ENCODE measurements at regions not wholly inside any gene's neighbourhood (a gene's known extent, or its start where the extent isn't known, plus 50 kb on each side); places are given as distances from the start of the nearest gene placed in this dataset.

DNA sequence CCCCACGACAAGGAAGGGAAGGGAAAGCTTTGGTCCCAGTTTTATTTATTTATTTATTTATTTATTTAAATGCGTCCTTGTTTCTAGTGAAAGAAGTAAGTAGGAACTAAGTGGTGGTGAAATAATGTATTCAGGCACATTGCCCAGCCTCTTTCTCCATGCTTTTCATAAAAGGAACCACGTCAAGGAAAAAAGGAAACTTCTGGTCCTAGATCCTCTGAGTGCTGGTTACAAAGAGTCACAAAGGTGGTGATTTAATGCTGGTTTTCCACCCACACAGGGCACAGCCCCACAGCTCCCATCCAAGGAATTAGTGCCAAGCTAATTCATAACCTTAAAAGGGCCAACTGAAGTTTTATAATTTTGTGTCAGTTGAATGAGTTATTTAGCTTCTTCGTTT lies 206.6 kb upstream of the GYPA start:
- intact Hi-C loops (cut with DNase I), result no loop called here
- H3K27ac ChIP-seq (ENCODE audit: low read length), result no peak overlapping the region
- H3K4me3 ChIP-seq (ENCODE audit: low read length), result no peak overlapping the region
- DNase-seq (no peak), ATAC-seq (no peak)
- whole genome bisulfite sequencing, result 75% methylated on average over 4 of the region's 4 CpGs
- H3K4me1 ChIP-seq (ENCODE audit: control insufficient read depth, insufficient read depth, low read length), result no peaks in the 10 kb centered on the region
- no peaks in the 10 kb centered on the region for H3K9me3 ChIP-seq (ENCODE audit: control insufficient read depth, low read length)
- no peaks in the 10 kb centered on the region for H3K27me3 ChIP-seq (ENCODE audit: control insufficient read depth, insufficient read depth)

DNA sequence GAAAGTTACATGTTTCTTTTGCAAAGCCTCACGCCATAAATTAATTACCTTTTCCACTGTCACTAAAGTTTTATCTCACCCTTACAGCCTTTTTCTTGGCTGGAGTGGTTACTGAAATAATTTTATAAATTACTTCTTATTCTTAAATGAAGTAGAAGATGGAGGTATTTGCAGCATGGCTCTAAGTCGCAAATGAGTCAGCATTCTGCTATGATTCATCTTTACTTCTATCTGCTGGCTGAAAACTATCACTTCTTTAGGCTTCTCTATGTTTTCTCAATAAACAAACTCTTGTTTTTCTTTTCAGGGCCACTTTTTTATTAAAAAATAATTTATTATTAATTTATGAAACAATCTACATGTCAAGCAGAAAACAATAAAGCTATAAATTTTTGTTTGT lies 210.2 kb upstream of the GYPA start:
- intact Hi-C loops (cut with DNase I), result no loop called here
- Histone ChIP-seq H3K4me3 (ENCODE audit: low read length) (no peak overlapping the region), H3K27ac (ENCODE audit: low read length) (no peak overlapping the region), H3K27me3 (ENCODE audit: control insufficient read depth, insufficient read depth) (no peaks in the 10 kb centered on the region), H3K9me3 (ENCODE audit: control insufficient read depth, low read length) (no peaks in the 10 kb centered on the region), H3K4me1 (ENCODE audit: control insufficient read depth, insufficient read depth, low read length) (no peaks in the 10 kb centered on the region)
- DNase-seq (no peak), ATAC-seq (no peak)
- WGBS, result 92% methylated on average over 2 of the region's 2 CpGs

DNA sequence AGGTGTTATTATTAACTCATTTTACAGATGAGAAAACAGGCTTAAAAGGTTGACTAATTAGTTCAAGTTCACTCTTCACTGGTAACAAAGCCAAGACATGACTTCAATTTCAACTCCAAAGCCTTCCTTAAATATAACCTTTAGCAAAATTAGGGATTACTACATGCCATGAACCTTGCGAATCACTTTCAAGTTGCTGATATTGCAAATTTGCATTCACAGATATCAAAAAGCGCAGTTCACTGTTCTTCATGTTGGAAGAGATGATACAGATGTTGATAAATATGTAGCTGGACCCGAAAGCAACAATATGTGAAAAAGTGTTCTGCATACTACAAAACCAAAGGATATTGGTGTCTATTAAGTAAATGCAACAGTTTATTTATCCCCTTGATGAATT lies 210.8 kb upstream of the GYPA start:
- intact Hi-C loops (cut with DNase I), result no loop called here

DNA sequence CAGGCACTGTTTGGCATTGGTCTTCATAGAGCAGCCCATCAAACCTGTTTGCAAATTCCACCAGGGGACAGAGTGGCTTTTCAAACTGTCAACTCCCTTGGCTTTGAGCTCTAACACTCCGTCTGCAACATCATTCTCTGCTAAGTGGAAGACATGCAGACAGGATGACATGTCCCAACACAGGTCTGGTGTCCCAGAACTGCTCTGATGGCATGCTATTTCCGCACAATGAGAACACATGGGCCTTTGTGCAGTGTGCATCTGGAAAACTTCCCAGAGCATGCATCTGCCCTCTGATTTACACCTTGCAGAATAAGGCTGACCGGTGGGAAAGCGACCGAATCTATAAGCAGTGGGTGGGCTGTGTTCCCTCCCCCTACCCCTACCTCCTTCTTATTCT lies 212.8 kb upstream of the GYPA start:
- no peak overlapping the region for H3K4me3 ChIP-seq (ENCODE audit: low read length)
- no peaks in the 10 kb centered on the region for H3K27me3 ChIP-seq (ENCODE audit: control insufficient read depth, insufficient read depth)
- DNase-seq (no peak), ATAC-seq (no peak)
- no peaks in the 10 kb centered on the region for H3K9me3 ChIP-seq (ENCODE audit: control insufficient read depth, low read length)
- no peaks in the 10 kb centered on the region for H3K4me1 ChIP-seq (ENCODE audit: control insufficient read depth, insufficient read depth, low read length)
- 60% methylated on average over 5 of the region's 5 CpGs for WGBS
- intact Hi-C loops (cut with DNase I), result no loop called here
- no peak overlapping the region for H3K27ac ChIP-seq (ENCODE audit: low read length)

More for the DNA sequence above, 210.8 kb upstream of the GYPA start:
- H3K4me1 ChIP-seq (ENCODE audit: control insufficient read depth, insufficient read depth, low read length), result no peaks in the 10 kb centered on the region
- DNase-seq, result no peak
- H3K27ac ChIP-seq (ENCODE audit: low read length), result no peak overlapping the region
- 62% methylated on average over 3 of the region's 3 CpGs for WGBS
- H3K4me3 ChIP-seq (ENCODE audit: low read length), result no peak overlapping the region
- no peaks in the 10 kb centered on the region for H3K27me3 ChIP-seq (ENCODE audit: control insufficient read depth, insufficient read depth)
- no peak for ATAC-seq
- no peaks in the 10 kb centered on the region for H3K9me3 ChIP-seq (ENCODE audit: control insufficient read depth, low read length)

DNA sequence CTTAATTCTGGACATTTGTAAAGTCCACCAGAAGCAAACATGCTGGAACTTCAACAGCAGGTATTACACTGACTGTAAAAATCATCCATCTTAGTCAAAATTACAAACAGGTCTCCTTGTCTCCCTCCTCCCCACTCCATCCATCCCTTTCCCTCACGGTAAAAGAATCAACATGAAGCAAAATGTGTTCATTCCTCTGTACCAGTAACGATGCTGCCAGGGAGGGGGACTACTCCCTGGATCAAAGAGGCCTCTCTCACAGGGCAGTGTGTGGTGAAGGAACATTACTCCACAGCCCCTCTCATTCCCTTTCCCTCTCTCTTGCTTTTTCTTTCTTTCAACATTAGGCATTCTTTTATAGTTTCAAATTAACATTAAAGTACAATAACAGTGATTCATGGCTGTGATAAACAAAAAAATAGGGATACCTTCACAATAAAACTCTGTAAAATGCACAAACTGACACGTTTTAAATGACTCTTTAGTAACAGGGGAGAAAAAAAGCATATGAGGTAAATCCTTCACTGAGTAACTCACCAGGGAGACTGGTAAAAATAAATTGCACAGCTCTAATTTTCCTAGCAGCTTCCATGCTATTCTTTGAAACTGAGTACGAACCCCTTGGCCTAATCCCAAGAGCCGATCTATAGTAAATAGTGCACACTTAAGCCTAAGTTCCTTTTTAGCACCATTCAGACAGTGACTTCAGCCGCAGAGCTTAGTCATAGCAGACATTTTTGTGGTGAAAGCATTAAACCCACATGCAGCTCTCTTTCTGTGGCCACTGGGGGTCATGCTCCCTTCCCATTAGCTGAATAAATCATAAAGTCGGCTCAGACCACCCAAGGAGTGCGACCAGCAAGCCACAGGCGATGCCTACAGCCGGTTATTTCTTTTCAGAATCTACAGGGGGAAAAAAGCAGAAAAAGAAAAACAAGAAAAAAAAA lies 215.6 kb upstream of the GYPA start:
- peak in 1 of 3 donors; percentile 39 for DNase-seq
- H3K4me1 ChIP-seq (ENCODE audit: control insufficient read depth, insufficient read depth, low read length), result no peaks in the 10 kb centered on the region
- no peaks in the 10 kb centered on the region for H3K9me3 ChIP-seq (ENCODE audit: control insufficient read depth, low read length)
- H3K4me3 ChIP-seq (ENCODE audit: low read length), result no peak overlapping the region
- 45% methylated on average over 10 of the region's 10 CpGs for WGBS
- H3K27me3 ChIP-seq (ENCODE audit: control insufficient read depth, insufficient read depth), result no peaks in the 10 kb centered on the region
- intact Hi-C loops (cut with DNase I), result no loop called here
- peak; percentile 29 to 45 for ATAC-seq
- no peak overlapping the region for H3K27ac ChIP-seq (ENCODE audit: low read length)

DNA sequence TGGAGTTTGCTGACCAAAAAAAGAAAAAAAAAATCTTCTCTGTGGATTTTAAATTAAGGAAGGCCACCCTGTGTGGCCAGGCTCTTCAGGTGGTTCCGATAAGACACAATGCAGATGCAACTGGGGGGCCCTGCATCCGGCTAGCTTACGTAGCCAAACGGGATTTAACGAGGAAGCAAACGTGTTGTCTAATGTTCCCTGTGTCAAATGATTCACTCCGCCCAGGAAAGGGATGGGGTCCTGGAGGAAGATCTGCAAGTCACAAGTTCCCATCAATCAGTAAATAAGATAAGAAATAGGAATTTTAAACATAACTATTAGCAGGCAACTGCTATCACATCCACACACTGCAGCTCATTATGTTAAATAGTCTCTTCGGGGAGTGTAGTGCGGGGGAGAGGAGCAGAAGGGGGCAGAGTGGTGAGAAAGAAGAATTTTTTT lies 216.4 kb upstream of the GYPA start:
- intact Hi-C loops (cut with DNase I), result no loop called here
- Histone ChIP-seq H3K27me3 (ENCODE audit: control insufficient read depth, insufficient read depth) (no peaks in the 10 kb centered on the region), H3K4me3 (ENCODE audit: low read length) (no peak overlapping the region), H3K9me3 (ENCODE audit: control insufficient read depth, low read length) (no peaks in the 10 kb centered on the region), H3K27ac (ENCODE audit: low read length) (no peak overlapping the region), H3K4me1 (ENCODE audit: control insufficient read depth, insufficient read depth, low read length) (no peaks in the 10 kb centered on the region)
- no peak for DNase-seq
- WGBS, result 26% methylated on average over 9 of the region's 9 CpGs
- ATAC-seq, result peak in 1 of 2 donors; percentile 50

DNA sequence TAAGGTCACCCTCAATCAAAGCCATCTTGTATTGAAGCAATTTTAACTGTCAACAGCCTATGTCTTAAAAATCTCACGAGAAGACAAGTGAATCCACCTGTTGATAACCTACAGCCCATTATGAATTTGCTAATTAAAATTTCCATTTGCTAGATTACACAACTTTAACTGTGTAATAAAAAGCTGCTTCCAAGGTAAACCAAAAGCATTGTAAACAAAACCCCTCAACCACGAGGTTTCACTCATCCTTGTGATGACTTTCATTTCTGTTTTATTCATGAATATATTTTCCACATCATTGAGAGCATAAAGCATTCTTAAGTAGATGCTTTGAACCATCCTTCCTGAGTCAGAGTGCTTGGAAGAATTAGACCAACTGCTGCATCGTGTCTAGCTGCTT lies 217.5 kb upstream of the GYPA start:
- Histone ChIP-seq H3K9me3 (ENCODE audit: control insufficient read depth, low read length) (no peaks in the 10 kb centered on the region), H3K4me3 (ENCODE audit: low read length) (no peak overlapping the region), H3K4me1 (ENCODE audit: control insufficient read depth, insufficient read depth, low read length) (no peaks in the 10 kb centered on the region), H3K27me3 (ENCODE audit: control insufficient read depth, insufficient read depth) (no peaks in the 10 kb centered on the region), H3K27ac (ENCODE audit: low read length) (no peak overlapping the region)
- DNase-seq (no peak), ATAC-seq (no peak)
- 50% methylated on average over 3 of the region's 3 CpGs for WGBS
- intact Hi-C loops (cut with DNase I), result no loop called here

DNA sequence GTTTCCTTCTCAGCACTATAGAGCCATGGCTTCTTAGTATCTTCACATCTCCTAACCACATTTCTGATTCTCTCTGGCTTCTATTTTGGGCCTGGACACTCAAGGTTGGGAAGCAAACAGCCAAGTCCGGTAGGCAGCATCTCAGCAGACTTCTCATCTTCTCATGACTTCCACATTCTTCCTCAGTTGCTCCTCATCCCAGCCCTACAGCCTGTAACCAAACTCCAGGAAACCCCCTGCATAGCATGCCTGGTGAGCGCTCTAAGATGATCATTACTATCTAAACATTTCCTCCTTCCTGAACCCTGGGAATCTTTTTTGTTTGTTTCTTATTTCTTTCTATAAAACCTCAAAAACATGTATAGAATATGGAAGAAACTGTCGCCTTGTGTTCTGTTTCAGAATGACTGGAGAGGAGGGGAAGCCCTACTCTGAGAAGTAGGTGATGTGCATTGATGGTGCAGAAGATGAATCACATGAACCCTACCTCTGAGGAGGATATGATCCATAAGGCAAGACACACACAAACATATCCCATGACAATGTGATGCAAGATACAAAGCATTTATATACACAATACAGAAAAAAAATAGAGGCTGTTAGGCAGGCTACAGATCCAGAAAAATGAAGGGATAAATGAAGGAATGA lies 219.8 kb upstream of the GYPA start:
- H3K4me1 ChIP-seq (ENCODE audit: control insufficient read depth, insufficient read depth, low read length), result no peaks in the 10 kb centered on the region
- no peak for ATAC-seq
- H3K9me3 ChIP-seq (ENCODE audit: control insufficient read depth, low read length), result no peaks in the 10 kb centered on the region
- H3K27ac ChIP-seq (ENCODE audit: low read length), result no peak overlapping the region
- WGBS, result 86% methylated on average over 3 of the region's 3 CpGs
- intact Hi-C loops (cut with DNase I), result no loop called here
- no peaks in the 10 kb centered on the region for H3K27me3 ChIP-seq (ENCODE audit: control insufficient read depth, insufficient read depth)
- H3K4me3 ChIP-seq (ENCODE audit: low read length), result no peak overlapping the region
- no peak for DNase-seq

DNA sequence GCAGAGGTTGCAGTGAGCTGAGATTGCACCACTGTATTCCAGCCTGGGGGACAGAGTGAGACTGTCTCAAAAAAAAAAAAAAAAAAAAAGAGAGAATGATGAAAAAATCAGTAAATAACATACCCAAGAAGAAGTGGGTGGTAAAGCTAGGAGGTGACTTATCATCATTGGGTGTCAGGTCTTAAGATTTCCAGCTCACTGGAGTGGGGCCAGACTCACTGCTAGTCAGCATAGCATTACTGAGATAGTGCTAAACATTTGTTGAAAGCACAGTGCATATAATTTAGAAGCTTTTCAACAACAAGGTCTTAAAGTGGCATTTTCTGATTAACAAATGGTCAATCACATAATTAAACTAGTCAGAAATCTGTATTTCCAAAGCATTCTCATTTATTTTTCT lies 221.8 kb upstream of the GYPA start:
- no peaks in the 10 kb centered on the region for H3K4me1 ChIP-seq (ENCODE audit: control insufficient read depth, insufficient read depth, low read length)
- no peaks in the 10 kb centered on the region for H3K9me3 ChIP-seq (ENCODE audit: control insufficient read depth, low read length)
- intact Hi-C loops (cut with DNase I), result no loop called here
- no peak overlapping the region for H3K4me3 ChIP-seq (ENCODE audit: low read length)
- DNase-seq (no peak), ATAC-seq (no peak)
- no peaks in the 10 kb centered on the region for H3K27me3 ChIP-seq (ENCODE audit: control insufficient read depth, insufficient read depth)
- no peak overlapping the region for H3K27ac ChIP-seq (ENCODE audit: low read length)

DNA sequence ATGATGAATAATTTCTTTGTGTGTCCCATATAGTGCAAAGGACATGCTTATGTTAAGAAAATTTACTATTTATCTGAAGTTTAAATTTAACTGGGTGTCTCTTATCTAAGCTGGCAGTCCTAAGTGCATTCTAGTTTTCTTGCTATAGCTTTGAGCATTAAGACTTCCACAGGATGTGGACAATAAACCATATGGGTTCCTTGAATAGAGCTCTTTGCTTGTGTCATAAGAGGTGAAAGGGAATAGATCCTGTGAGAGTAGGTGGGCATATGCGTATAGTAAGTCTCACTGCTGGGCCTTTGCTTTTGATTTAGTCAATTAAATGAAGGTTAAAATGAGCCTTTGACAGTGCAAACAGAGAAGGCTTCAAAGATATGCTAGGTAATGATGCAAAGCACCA lies 223.4 kb upstream of the GYPA start:
- no peaks in the 10 kb centered on the region for H3K4me1 ChIP-seq (ENCODE audit: control insufficient read depth, insufficient read depth, low read length)

DNA sequence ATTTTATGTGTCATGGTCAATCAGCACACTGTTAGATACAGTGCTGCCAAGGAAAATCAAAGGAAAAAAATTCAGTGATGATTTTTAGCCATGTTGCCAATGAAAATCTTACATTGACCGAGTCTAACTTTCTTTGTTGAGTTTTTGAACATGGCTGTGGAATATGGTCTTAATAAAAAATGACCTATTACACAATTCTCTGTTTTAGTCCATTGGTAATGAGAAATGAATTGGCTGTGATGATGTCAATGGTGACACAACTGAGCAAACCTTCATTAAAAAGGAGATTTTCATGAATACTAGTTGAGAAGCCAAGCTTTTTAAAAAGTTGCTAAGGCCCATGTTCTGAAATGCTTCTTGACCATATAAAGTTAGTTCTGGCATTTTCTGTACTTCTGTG lies 225.9 kb upstream of the GYPA start:
- Histone ChIP-seq H3K27ac (ENCODE audit: low read length) (no peak overlapping the region), H3K4me3 (ENCODE audit: low read length) (no peak overlapping the region), H3K9me3 (ENCODE audit: control insufficient read depth, low read length) (no peaks in the 10 kb centered on the region), H3K4me1 (ENCODE audit: control insufficient read depth, insufficient read depth, low read length) (no peaks in the 10 kb centered on the region), H3K27me3 (ENCODE audit: control insufficient read depth, insufficient read depth) (no peaks in the 10 kb centered on the region)
- WGBS, result 54% methylated on average over 1 of the region's 1 CpG
- no peak for ATAC-seq
- intact Hi-C loops (cut with DNase I), result no loop called here
- no peak for DNase-seq

More for the DNA sequence above, 223.4 kb upstream of the GYPA start:
- Histone ChIP-seq H3K27ac (ENCODE audit: low read length) (no peak overlapping the region), H3K27me3 (ENCODE audit: control insufficient read depth, insufficient read depth) (no peaks in the 10 kb centered on the region), H3K4me3 (ENCODE audit: low read length) (no peak overlapping the region), H3K9me3 (ENCODE audit: control insufficient read depth, low read length) (no peaks in the 10 kb centered on the region)
- intact Hi-C loops (cut with DNase I), result no loop called here
- no peak for DNase-seq
- no peak for ATAC-seq
- WGBS, result 92% methylated on average over 1 of the region's 1 CpG

All from right cardiac atrium (tissue), 5 donors.